ENCODE measurements at regions not wholly inside any gene's neighbourhood (a gene's known extent, or its start where the extent isn't known, plus 50 kb on each side); places are given as distances from the start of the nearest gene placed in this dataset.
A peak's percentile ranks its signal among the peaks of the same experiment; 100 is the strongest.

DNA sequence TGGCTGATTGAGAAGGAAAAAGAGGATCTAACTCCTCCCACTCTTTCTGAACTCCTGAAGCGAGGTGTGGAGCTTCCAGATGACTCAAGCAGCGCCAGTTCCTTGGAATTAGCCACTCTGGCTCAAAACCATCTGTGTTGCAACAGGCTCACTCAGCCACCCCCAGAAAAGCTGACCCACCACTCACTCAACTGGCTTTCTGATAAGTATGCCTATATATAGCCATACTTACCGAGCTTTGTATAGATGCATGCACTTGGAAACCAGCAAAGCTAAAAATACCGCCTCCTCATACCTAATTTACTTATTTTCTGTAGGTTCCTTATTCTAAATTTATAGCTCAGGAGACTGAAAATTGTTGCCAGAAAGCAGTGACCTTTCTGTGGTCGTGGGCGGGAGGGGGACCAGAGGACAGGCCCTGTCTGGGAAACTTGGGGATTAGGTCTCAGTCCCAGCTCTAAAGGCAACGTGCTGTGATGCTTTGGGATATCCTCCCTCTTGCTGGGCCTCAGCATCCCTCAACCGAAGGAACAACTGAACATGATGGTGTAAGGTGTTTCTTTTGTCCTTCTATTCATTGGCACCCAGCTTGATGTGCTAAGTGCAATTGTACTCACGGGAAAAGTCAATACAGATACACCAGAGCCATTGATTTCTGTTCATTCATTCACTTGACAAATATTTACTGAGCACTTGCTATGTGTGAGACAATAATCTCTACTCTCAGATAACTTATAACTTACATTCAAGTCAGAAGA lies 65.7 kb downstream of the NENF start (continued):
- TF ChIP-seq CHD4 (IDR thresholded peaks at IDR 0.05) (no peak), IKZF2 (IDR thresholded peaks at IDR 0.05) (peak; percentile 34 to 36; a peak in 2 of 4 replicates), MEF2B (IDR thresholded peaks at IDR 0.05; ENCODE audit: partially characterized antibody, poor library complexity, severe bottlenecking) (peak; percentile 44), MXI1 (IDR thresholded peaks at IDR 0.05; ENCODE audit: low read depth, low read length) (no peak)
- TF ChIP-seq, protein P1, sequence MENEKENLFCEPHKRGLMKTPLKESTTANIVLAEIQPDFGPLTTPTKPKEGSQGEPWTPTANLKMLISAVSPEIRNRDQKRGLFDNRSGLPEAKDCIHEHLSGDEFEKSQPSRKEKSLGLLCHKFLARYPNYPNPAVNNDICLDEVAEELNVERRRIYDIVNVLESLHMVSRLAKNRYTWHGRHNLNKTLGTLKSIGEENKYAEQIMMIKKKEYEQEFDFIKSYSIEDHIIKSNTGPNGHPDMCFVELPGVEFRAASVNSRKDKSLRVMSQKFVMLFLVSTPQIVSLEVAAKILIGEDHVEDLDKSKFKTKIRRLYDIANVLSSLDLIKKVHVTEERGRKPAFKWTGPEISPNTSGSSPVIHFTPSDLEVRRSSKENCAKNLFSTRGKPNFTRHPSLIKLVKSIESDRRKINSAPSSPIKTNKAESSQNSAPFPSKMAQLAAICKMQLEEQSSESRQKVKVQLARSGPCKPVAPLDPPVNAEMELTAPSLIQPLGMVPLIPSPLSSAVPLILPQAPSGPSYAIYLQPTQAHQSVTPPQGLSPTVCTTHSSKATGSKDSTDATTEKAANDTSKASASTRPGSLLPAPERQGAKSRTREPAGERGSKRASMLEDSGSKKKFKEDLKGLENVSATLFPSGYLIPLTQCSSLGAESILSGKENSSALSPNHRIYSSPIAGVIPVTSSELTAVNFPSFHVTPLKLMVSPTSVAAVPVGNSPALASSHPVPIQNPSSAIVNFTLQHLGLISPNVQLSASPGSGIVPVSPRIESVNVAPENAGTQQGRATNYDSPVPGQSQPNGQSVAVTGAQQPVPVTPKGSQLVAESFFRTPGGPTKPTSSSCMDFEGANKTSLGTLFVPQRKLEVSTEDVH (IDR thresholded peaks at IDR 0.05; ENCODE audit: low read depth, partially characterized antibody) = no peak
- TF ChIP-seq, protein P2, sequence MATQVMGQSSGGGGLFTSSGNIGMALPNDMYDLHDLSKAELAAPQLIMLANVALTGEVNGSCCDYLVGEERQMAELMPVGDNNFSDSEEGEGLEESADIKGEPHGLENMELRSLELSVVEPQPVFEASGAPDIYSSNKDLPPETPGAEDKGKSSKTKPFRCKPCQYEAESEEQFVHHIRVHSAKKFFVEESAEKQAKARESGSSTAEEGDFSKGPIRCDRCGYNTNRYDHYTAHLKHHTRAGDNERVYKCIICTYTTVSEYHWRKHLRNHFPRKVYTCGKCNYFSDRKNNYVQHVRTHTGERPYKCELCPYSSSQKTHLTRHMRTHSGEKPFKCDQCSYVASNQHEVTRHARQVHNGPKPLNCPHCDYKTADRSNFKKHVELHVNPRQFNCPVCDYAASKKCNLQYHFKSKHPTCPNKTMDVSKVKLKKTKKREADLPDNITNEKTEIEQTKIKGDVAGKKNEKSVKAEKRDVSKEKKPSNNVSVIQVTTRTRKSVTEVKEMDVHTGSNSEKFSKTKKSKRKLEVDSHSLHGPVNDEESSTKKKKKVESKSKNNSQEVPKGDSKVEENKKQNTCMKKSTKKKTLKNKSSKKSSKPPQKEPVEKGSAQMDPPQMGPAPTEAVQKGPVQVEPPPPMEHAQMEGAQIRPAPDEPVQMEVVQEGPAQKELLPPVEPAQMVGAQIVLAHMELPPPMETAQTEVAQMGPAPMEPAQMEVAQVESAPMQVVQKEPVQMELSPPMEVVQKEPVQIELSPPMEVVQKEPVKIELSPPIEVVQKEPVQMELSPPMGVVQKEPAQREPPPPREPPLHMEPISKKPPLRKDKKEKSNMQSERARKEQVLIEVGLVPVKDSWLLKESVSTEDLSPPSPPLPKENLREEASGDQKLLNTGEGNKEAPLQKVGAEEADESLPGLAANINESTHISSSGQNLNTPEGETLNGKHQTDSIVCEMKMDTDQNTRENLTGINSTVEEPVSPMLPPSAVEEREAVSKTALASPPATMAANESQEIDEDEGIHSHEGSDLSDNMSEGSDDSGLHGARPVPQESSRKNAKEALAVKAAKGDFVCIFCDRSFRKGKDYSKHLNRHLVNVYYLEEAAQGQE (IDR thresholded peaks at IDR 0.05; ENCODE audit: low read depth, low read length) = no peak
